OCI-LY7 (cell line): ENCODE measurements at regions not wholly inside any gene's neighbourhood (a gene's known extent, or its start where the extent isn't known, plus 50 kb on each side); places are given as distances from the start of the nearest gene placed in this dataset.
A peak's percentile ranks its signal among the peaks of the same experiment; 100 is the strongest.

Experiments
- BruUV-seq: library from RNA; stranded (reverse); fragments of 400-500 nt; replicated peaks from 2 replicates; lab custom pipeline; 2021; lab: Mats Ljungman, UMichigan
- CTCF ChIA-PET: fragments of 300-600 bp; sonication (Branson Sonifier 250); formaldehyde crosslinking; loops from one replicate; lab custom pipeline; 2022; ENCODE audit warnings: antibody characterized with exemption; ENCODE audit not compliant: unreplicated experiment; lab: Charles Lee
- POLR2A ChIA-PET: fragments of 300-600 bp; sonication (Branson Sonifier 250); formaldehyde crosslinking; loops from one replicate; lab custom pipeline; 2022; ENCODE audit warnings: antibody characterized with exemption; lab: Charles Lee
- DNase-seq: peaks from one replicate; pipeline ENCODE4 v3.0.0-alpha.2; 2015; ENCODE audit warnings: low spot score
- H2AFZ ChIP-seq: fragments of 200-600 bp; sonication (generic), shearing (Covaris generic); 2 replicates; pipeline ENCODE4 v1.6.1; 2014; ENCODE audit warnings: mild to moderate bottlenecking, antibody characterized with exemption, low read length, moderate library complexity
- H3K27ac ChIP-seq: fragments of 200-600 bp; sonication (generic); 2 replicates; pipeline ENCODE4 v1.5.1; 2014; ENCODE audit warnings: mixed run types, low read depth, mild to moderate bottlenecking, moderate library complexity, low read length, inconsistent platforms; ENCODE audit not compliant: poor library complexity, severe bottlenecking
- H3K36me3 ChIP-seq: fragments of 200-600 bp; sonication (generic); 2 replicates; pipeline ENCODE4 v1.6.1; 2014; ENCODE audit warnings: mild to moderate bottlenecking, antibody characterized with exemption, low read length, moderate library complexity, mixed read lengths; ENCODE audit not compliant: insufficient read depth
- H3K4me1 ChIP-seq: fragments of 200-600 bp; sonication (generic); 2 replicates; pipeline ENCODE4 v1.5.1; 2014; ENCODE audit warnings: mild to moderate bottlenecking, low read length; ENCODE audit not compliant: insufficient read depth, poor library complexity, severe bottlenecking
- H3K4me2 ChIP-seq: fragments of 200-600 bp; sonication (generic); 2 replicates; pipeline ENCODE4 v1.6.1; 2014; ENCODE audit warnings: mild to moderate bottlenecking, low read length
- H3K4me3 ChIP-seq: fragments of 200-600 bp; sonication (generic); 2 replicates; pipeline ENCODE4 v1.5.1; 2014; ENCODE audit warnings: mild to moderate bottlenecking, low read depth, low read length; ENCODE audit not compliant: poor library complexity, severe bottlenecking
- H3K79me2 ChIP-seq: fragments of 200-600 bp; sonication (generic); 2 replicates; pipeline ENCODE4 v1.6.1; 2016; ENCODE audit warnings: low read depth, mild to moderate bottlenecking, low read length, moderate library complexity, mixed read lengths; ENCODE audit not compliant: insufficient read depth
- H3K9me2 ChIP-seq: fragments of 200-600 bp; sonication (generic); 2 replicates; pipeline ENCODE4 v1.6.1; 2016; ENCODE audit warnings: mild to moderate bottlenecking, low read length, mixed read lengths; ENCODE audit not compliant: insufficient read depth
- H3K9me3 ChIP-seq: fragments of 200-600 bp; sonication (generic); 2 replicates; pipeline ENCODE4 v1.6.1; 2014; ENCODE audit warnings: mild to moderate bottlenecking, mixed run types, low read length, mixed read lengths
- H4K20me1 ChIP-seq: fragments of 200-600 bp; sonication (generic); 2 replicates; pipeline ENCODE4 v1.6.1; 2014; ENCODE audit warnings: mild to moderate bottlenecking, antibody characterized with exemption, low read length, moderate library complexity, mixed read lengths; ENCODE audit not compliant: insufficient read depth
- EZH2phosphoT487 ChIP-seq: fragments of 200-600 bp; sonication (generic); IDR thresholded peaks from 2 replicates; pipeline ENCODE4 v1.6.1; 2018; ENCODE audit warnings: low read depth, borderline replicate concordance, mild to moderate bottlenecking, mixed run types, antibody characterized with exemption, low read length, moderate library complexity, mixed read lengths
- intact Hi-C: fragments of 100-400 bp; cut with micrococcal nuclease; formaldehyde crosslinking; loops from one replicate; pipeline ENCODE4 v1.10.0; 2022; ENCODE audit not compliant: unreplicated experiment
- TF ChIP-seq, protein P1 (sequence below): fragments of 200-600 bp; sonication (generic); conservative IDR thresholded peaks from 2 replicates; pipeline ENCODE4 v1.5.1; 2014; ENCODE audit warnings: mild to moderate bottlenecking, antibody characterized with exemption, low read length, moderate library complexity, mixed read lengths

DNA sequence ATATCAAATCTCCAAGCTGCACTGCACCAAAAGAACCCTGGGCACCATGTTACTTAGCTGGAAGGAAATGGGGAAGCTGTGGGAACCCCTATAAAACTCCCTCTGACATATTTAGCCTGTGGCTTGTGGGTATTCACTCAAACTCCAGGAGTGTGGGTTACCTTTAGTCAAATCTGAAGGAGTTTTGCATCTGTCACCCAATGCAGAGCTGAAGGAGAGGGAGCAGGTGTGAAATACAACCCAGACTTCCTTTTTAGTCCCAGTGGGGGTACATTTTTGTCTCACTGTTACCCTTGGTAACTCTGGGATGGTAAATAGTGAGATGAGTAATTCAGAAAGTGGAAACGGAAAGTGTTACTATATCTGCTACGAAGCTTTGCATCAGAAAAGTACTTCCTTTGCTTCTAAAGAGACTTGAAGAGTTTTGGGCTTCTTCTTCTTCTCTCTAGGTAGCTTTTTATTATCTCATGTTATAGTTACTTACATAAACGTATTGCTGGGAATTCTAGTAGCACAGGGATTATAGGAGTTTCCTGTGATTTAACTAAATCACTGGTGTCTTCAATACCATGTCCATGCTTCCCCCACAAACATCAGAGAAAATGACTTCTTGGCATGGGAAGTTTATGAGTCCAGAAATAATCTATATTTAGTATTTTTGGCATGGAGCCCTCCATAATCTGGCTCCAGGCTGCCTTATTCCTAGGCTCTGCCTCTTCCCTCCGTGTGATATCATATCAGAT lies 105.9 kb downstream of the AKAP11 start:
- Histone ChIP-seq H2AFZ (no peak overlapping the region), H3K27ac (peak overlapping the region; percentile 7), H3K9me3 (no peaks in the 10 kb centered on the region), H4K20me1 (no peaks in the 10 kb centered on the region), H3K9me2 (no peaks in the 10 kb centered on the region), H3K4me3 (no peak overlapping the region), H3K4me1 (peaks cover 30% of the 10 kb centered on the region), H3K79me2 (no peaks in the 10 kb centered on the region), H3K36me3 (no peaks in the 10 kb centered on the region), H3K4me2 (peak overlapping the region; percentile 41)
- intact Hi-C loops: no loop called here
- no peak for TF ChIP-seq EZH2phosphoT487
- TF ChIP-seq, protein P1, sequence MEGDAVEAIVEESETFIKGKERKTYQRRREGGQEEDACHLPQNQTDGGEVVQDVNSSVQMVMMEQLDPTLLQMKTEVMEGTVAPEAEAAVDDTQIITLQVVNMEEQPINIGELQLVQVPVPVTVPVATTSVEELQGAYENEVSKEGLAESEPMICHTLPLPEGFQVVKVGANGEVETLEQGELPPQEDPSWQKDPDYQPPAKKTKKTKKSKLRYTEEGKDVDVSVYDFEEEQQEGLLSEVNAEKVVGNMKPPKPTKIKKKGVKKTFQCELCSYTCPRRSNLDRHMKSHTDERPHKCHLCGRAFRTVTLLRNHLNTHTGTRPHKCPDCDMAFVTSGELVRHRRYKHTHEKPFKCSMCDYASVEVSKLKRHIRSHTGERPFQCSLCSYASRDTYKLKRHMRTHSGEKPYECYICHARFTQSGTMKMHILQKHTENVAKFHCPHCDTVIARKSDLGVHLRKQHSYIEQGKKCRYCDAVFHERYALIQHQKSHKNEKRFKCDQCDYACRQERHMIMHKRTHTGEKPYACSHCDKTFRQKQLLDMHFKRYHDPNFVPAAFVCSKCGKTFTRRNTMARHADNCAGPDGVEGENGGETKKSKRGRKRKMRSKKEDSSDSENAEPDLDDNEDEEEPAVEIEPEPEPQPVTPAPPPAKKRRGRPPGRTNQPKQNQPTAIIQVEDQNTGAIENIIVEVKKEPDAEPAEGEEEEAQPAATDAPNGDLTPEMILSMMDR: no peak
- ChIA-PET POLR2A (interaction anchor here (0.6 to 0.9 kb wide), 4 partner anchors 13 to 1551 kb away, joined by 3 to 6 read pairs (median 3); no protein-coding TSS in a partner anchor), CTCF (no interaction called here)
- no TSS peak for BruUV-seq
- DNase-seq: peak; percentile 73

DNA sequence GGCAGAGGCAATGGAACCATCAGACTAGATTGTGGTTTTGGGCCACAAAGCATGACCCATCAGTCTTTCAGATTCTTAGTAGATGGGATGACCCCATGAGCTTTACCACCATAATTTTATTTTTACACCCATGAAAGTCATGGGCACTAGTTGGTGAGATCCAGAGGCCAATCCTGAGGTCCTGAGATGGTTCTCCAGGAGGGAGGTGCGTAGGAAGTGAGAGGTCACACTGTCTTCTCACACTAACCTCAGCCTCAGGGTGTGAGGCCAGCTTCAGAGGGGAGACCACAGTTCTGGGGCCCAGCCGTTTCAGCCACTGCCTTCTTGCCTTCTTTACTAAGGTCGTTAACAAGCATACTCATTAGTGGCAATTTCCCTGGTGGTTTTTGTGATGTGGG lies 106.4 kb downstream of the AKAP11 start:
- H3K4me3 ChIP-seq: no peak overlapping the region
- H3K36me3 ChIP-seq: no peaks in the 10 kb centered on the region
- intact Hi-C loops: no loop called here
- H2AFZ ChIP-seq: no peak overlapping the region
- peaks cover 30% of the 10 kb centered on the region for H3K4me1 ChIP-seq
- peak overlapping the region; percentile 41 for H3K4me2 ChIP-seq
- H3K27ac ChIP-seq: no peak overlapping the region
- TF ChIP-seq, protein P1: no peak
- no peak for TF ChIP-seq EZH2phosphoT487
- H3K9me3 ChIP-seq: no peaks in the 10 kb centered on the region
- DNase-seq: no peak
- H4K20me1 ChIP-seq: no peaks in the 10 kb centered on the region
- ChIA-PET POLR2A (interaction anchor here (0.6 kb wide), 1 partner anchor 1552 kb away, joined by 3 read pairs; no protein-coding TSS in a partner anchor), CTCF (no interaction called here)
- no peaks in the 10 kb centered on the region for H3K79me2 ChIP-seq
- no peaks in the 10 kb centered on the region for H3K9me2 ChIP-seq
- no TSS peak for BruUV-seq

DNA sequence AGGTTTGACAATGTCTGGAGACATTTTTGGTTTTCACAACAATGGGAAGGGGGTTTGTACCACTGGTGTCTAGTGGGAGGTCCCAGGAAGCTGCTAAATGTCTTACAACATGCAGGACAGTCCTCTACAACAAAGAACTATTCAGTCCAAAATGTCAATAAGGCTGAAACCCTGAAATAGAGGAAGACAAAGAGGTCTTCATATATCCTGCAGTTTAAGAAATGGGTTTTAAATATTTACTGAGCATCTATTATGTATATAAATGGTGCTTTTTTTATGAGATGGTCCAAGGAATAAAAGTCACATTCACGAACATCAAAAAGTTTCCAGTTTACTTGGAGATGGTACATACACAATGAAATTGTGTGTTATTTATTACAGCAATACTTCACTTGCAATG lies 107.3 kb downstream of the AKAP11 start:
- Histone ChIP-seq H3K9me3 (no peaks in the 10 kb centered on the region), H2AFZ (no peak overlapping the region), H3K9me2 (no peaks in the 10 kb centered on the region), H3K4me2 (no peak overlapping the region), H3K36me3 (no peaks in the 10 kb centered on the region), H3K79me2 (no peaks in the 10 kb centered on the region), H3K4me3 (no peak overlapping the region), H4K20me1 (no peaks in the 10 kb centered on the region), H3K4me1 (peaks cover 30% of the 10 kb centered on the region), H3K27ac (no peak overlapping the region)
- ChIA-PET CTCF (no interaction called here), POLR2A (interaction anchor here (1.2 kb wide), 1 partner anchor 11 kb away, joined by 4 read pairs; no protein-coding TSS in a partner anchor)
- BruUV-seq: no TSS peak
- TF ChIP-seq, protein P1: no peak
- no peak for TF ChIP-seq EZH2phosphoT487
- no peak for DNase-seq
- intact Hi-C loops: no loop called here
